ENCODE measurements at regions not wholly inside any gene's neighbourhood (a gene's known extent, or its start where the extent isn't known, plus 50 kb on each side); places are given as distances from the start of the nearest gene placed in this dataset.

- TF ChIP-seq CTCF (optimal IDR thresholded peaks at IDR 0.05 in 1 of 3, IDR thresholded peaks at IDR 0.05 in 1 of 3, conservative IDR thresholded peaks at IDR 0.05 in 1 of 3; ENCODE audit: extremely low read depth in 1 of 3, insufficient read depth in 2 of 3, low read length in 3 of 3) (no peak), EZH2 (IDR thresholded peaks at IDR 0.05; ENCODE audit: low read length) (no peak)
Measured at GRCh38 chr7:131147604-131148003, 180.1 kb upstream of the MKLN1 start.

All from keratinocyte (primary cell).